ENCODE measurements at regions not wholly inside any gene's neighbourhood (a gene's known extent, or its start where the extent isn't known, plus 50 kb on each side); places are given as distances from the start of the nearest gene placed in this dataset.

DNA sequence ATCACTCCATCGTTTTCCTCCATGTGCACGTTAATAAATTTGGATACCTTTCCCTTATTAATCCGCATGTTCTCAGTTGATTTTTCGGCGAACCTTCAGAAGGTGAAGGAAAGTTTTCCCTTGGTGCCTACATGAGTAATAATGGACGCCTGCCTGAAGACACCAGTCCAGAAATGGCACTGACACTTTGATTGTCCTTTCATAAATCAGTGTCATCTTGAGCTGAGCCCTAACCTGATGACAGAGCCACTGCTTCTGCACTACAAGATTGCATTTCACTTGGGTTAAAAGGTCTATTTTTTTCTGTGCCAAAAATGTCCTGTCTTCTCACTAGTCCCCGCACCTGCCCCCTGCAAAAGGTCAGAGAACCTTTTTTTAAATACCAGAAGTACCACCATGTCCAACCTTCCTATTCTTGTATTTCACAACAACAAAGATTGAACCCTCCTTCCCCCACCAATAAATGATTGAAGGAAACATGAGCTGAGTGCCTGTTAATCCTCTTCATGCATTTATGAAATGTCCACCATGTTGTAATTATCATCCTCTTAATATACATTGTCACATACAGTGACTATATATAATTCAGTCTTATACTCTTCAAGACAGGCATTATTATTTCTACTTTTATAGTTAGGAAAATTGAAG is 219.9 kb upstream of the UBASH3B start:
- no peak for TF ChIP-seq ZBTB7A (IDR thresholded peaks at IDR 0.05; ENCODE audit: low read depth)
- TF ChIP-seq REST (IDR thresholded peaks at IDR 0.05; ENCODE audit: low read depth): no peak
- TF ChIP-seq TEAD4 (IDR thresholded peaks at IDR 0.05): no peak
- no peak for TF ChIP-seq CEBPB (IDR thresholded peaks at IDR 0.05)
- TF ChIP-seq USF1 (IDR thresholded peaks at IDR 0.05): no peak
- no peak for TF ChIP-seq FOXM1 (IDR thresholded peaks at IDR 0.05; ENCODE audit: borderline replicate concordance, low read depth)
- no peak for TF ChIP-seq TCF12 (IDR thresholded peaks at IDR 0.05; ENCODE audit: low read depth)
- no peak for TF ChIP-seq EGR1 (IDR thresholded peaks at IDR 0.05)
- no peak for TF ChIP-seq RAD21 (IDR thresholded peaks at IDR 0.05; ENCODE audit: low read depth)
- TF ChIP-seq CREB1 (IDR thresholded peaks at IDR 0.05; ENCODE audit: low read depth): no peak
- TF ChIP-seq YY1 (IDR thresholded peaks at IDR 0.05; ENCODE audit: low read depth): no peak
- TF ChIP-seq, protein P1, sequence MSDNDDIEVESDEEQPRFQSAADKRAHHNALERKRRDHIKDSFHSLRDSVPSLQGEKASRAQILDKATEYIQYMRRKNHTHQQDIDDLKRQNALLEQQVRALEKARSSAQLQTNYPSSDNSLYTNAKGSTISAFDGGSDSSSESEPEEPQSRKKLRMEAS (IDR thresholded peaks at IDR 0.05): no peak
- no peak for TF ChIP-seq TAF1 (IDR thresholded peaks at IDR 0.05; ENCODE audit: low read depth)
- no peak for TF ChIP-seq NFIC (IDR thresholded peaks at IDR 0.05)
- TF ChIP-seq EP300 (IDR thresholded peaks at IDR 0.05; ENCODE audit: borderline replicate concordance): no peak

DNA sequence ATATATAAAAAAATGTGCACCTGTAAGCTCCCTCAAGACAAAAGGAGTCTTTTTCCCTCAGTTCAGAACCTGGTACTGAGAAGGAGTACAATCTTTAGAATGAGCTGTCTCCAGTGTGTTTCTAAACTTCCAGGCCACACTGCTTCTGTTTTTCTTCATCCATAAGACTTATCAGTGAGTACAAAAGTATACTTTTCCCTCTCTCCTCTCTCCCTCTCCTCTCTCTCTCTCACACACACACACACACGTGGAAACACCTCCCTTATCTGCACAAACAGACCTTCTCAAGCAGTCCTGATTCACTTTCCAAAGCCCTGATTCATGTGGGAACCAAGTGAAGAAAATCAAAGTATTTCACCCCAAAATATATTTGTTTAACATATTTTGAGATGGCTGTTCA is 220.7 kb upstream of the UBASH3B start:
- TF ChIP-seq NFIC (IDR thresholded peaks at IDR 0.05) (no peak), RAD21 (IDR thresholded peaks at IDR 0.05; ENCODE audit: low read depth) (no peak)

GRCh38 chr11:122430490-122430889 is 225.0 kb upstream of the UBASH3B start:
- TF ChIP-seq NFIC (IDR thresholded peaks at IDR 0.05) (no peak), YY1 (IDR thresholded peaks at IDR 0.05; ENCODE audit: low read depth) (no peak), USF1 (IDR thresholded peaks at IDR 0.05) (no peak), REST (IDR thresholded peaks at IDR 0.05; ENCODE audit: low read depth) (no peak), EGR1 (IDR thresholded peaks at IDR 0.05) (no peak), RAD21 (IDR thresholded peaks at IDR 0.05; ENCODE audit: low read depth) (no peak), FOXM1 (IDR thresholded peaks at IDR 0.05; ENCODE audit: borderline replicate concordance, low read depth) (no peak), TCF12 (IDR thresholded peaks at IDR 0.05; ENCODE audit: low read depth) (no peak), TAF1 (IDR thresholded peaks at IDR 0.05; ENCODE audit: low read depth) (no peak), EP300 (IDR thresholded peaks at IDR 0.05; ENCODE audit: borderline replicate concordance) (no peak), TEAD4 (IDR thresholded peaks at IDR 0.05) (no peak), ZBTB7A (IDR thresholded peaks at IDR 0.05; ENCODE audit: low read depth) (no peak), CREB1 (IDR thresholded peaks at IDR 0.05; ENCODE audit: low read depth) (no peak)
- TF ChIP-seq, protein P1 (IDR thresholded peaks at IDR 0.05): no peak

GRCh38 chr11:122426073-122426472 is 229.4 kb upstream of the UBASH3B start:
- TF ChIP-seq EP300 (IDR thresholded peaks at IDR 0.05; ENCODE audit: borderline replicate concordance): no peak
- TF ChIP-seq YY1 (IDR thresholded peaks at IDR 0.05; ENCODE audit: low read depth): no peak
- no peak for TF ChIP-seq FOXM1 (IDR thresholded peaks at IDR 0.05; ENCODE audit: borderline replicate concordance, low read depth)
- TF ChIP-seq ZBTB7A (IDR thresholded peaks at IDR 0.05; ENCODE audit: low read depth): no peak

GRCh38 chr11:122424636-122425035 is 230.9 kb upstream of the UBASH3B start:
- no peak for TF ChIP-seq FOXM1 (IDR thresholded peaks at IDR 0.05; ENCODE audit: borderline replicate concordance, low read depth)
- no peak for TF ChIP-seq TCF12 (IDR thresholded peaks at IDR 0.05; ENCODE audit: low read depth)
- TF ChIP-seq, protein P1 (IDR thresholded peaks at IDR 0.05): no peak
- TF ChIP-seq CREB1 (IDR thresholded peaks at IDR 0.05; ENCODE audit: low read depth): no peak
- TF ChIP-seq TAF1 (IDR thresholded peaks at IDR 0.05; ENCODE audit: low read depth): no peak
- TF ChIP-seq ZBTB7A (IDR thresholded peaks at IDR 0.05; ENCODE audit: low read depth): no peak
- TF ChIP-seq RAD21 (IDR thresholded peaks at IDR 0.05; ENCODE audit: low read depth): no peak
- TF ChIP-seq REST (IDR thresholded peaks at IDR 0.05; ENCODE audit: low read depth): no peak
- no peak for TF ChIP-seq EGR1 (IDR thresholded peaks at IDR 0.05)
- no peak for TF ChIP-seq YY1 (IDR thresholded peaks at IDR 0.05; ENCODE audit: low read depth)
- TF ChIP-seq NFIC (IDR thresholded peaks at IDR 0.05): no peak
- no peak for TF ChIP-seq USF1 (IDR thresholded peaks at IDR 0.05)
- TF ChIP-seq CEBPB (IDR thresholded peaks at IDR 0.05): no peak
- no peak for TF ChIP-seq EP300 (IDR thresholded peaks at IDR 0.05; ENCODE audit: borderline replicate concordance)
- TF ChIP-seq TEAD4 (IDR thresholded peaks at IDR 0.05): no peak
